HG03108 (cell line): ENCODE measurements at regions not wholly inside any gene's neighbourhood (a gene's known extent, or its start where the extent isn't known, plus 50 kb on each side); places are given as distances from the start of the nearest gene placed in this dataset.
"Not testable (repeated sequence)": the region's sequence is repeated elsewhere in the genome, so short reads cannot be mapped to it uniquely, and the experiment has no call there.

ENCODE experiments used
- ATAC-seq: cut with Tn5 transposase; IDR thresholded peaks from one replicate; pipeline ENCODE4 v1.9.1; 2021; ENCODE audit warnings: moderate library complexity; ENCODE audit not compliant: unreplicated experiment

GRCh38 chr4:173782660-173783059 lies 252.6 kb upstream of the HAND2 start:
- ATAC-seq = no peak

- ATAC-seq = no peak
Observed at GRCh38 chr4:173777921-173778320, 247.9 kb upstream of the HAND2 start.

GRCh38 chr4:173777421-173777820 lies 247.4 kb upstream of the HAND2 start:
- ATAC-seq = no peak

- no peak for ATAC-seq
Observed at GRCh38 chr4:173769568-173769967, 239.5 kb upstream of the HAND2 start.

GRCh38 chr4:173767650-173768049 lies 237.6 kb upstream of the HAND2 start:
- no peak for ATAC-seq

GRCh38 chr4:173766171-173766600 lies 236.2 kb upstream of the HAND2 start:
- ATAC-seq = no peak

- ATAC-seq = no peak
Observed at GRCh38 chr4:173765751-173766150, 235.7 kb upstream of the HAND2 start.

- no peak for ATAC-seq
Observed at GRCh38 chr4:173763389-173763788, 233.4 kb upstream of the HAND2 start.

- ATAC-seq = no peak
Observed at GRCh38 chr4:173761938-173762337, 231.9 kb upstream of the HAND2 start.

- no peak for ATAC-seq
Observed at GRCh38 chr4:173761236-173761635, 231.2 kb upstream of the HAND2 start.

GRCh38 chr4:173758132-173758531 lies 228.1 kb upstream of the HAND2 start:
- no peak for ATAC-seq

GRCh38 chr4:173753408-173753807 lies 223.4 kb upstream of the HAND2 start:
- no peak for ATAC-seq

GRCh38 chr4:173752610-173753230 lies 222.7 kb upstream of the HAND2 start:
- no peak for ATAC-seq

- no peak for ATAC-seq
Observed at GRCh38 chr4:173748353-173748752, 218.3 kb upstream of the HAND2 start.

- no peak for ATAC-seq
Observed at GRCh38 chr4:173747537-173748257, 217.7 kb upstream of the HAND2 start.

GRCh38 chr4:173746424-173746823 lies 216.4 kb upstream of the HAND2 start:
- ATAC-seq = no peak

GRCh38 chr4:173745765-173746164 lies 215.7 kb upstream of the HAND2 start:
- no peak for ATAC-seq

- ATAC-seq = no peak
Observed at GRCh38 chr4:173736840-173737239, 206.8 kb upstream of the HAND2 start.

GRCh38 chr4:173735585-173735984 lies 205.6 kb upstream of the HAND2 start:
- ATAC-seq = no peak

GRCh38 chr4:173735049-173735448 lies 205.0 kb upstream of the HAND2 start:
- ATAC-seq = no peak

- ATAC-seq = no peak
Observed at GRCh38 chr4:173731257-173731656, 201.2 kb upstream of the HAND2 start.

GRCh38 chr4:173722075-173722474 lies 192.0 kb upstream of the HAND2 start:
- no peak for ATAC-seq

GRCh38 chr4:173718504-173718903 lies 188.5 kb upstream of the HAND2 start:
- not testable (repeated sequence) for ATAC-seq
